Upper lobe of right lung (tissue), 1 donor: ENCODE measurements at regions not wholly inside any gene's neighbourhood (a gene's known extent, or its start where the extent isn't known, plus 50 kb on each side); places are given as distances from the start of the nearest gene placed in this dataset.

Experiments used
- ATAC-seq: fragments of 200-7000 bp; cut with Tn5 transposase; one replicate; pipeline ENCODE4 v1.9.1; 2020; ENCODE audit warnings: mild to moderate bottlenecking, moderate library complexity
- DNase-seq: peaks from one replicate; pipeline ENCODE4 v3.0.0-alpha.2; 2020
- H3K27ac ChIP-seq: fragments of 200-600 bp; one replicate; pipeline ENCODE4 v1.8.0; 2022
- H3K27me3 ChIP-seq: fragments of 200-600 bp; one replicate; pipeline ENCODE4 v1.8.0; 2022; ENCODE audit warnings: mild to moderate bottlenecking
- H3K36me3 ChIP-seq: fragments of 200-600 bp; one replicate; pipeline ENCODE4 v1.8.0; 2022
- H3K4me1 ChIP-seq: fragments of 200-600 bp; one replicate; pipeline ENCODE4 v1.8.0; 2022
- H3K4me3 ChIP-seq: fragments of 200-600 bp; one replicate; pipeline ENCODE4 v1.8.0; 2022; ENCODE audit warnings: mild to moderate bottlenecking
- H3K9me3 ChIP-seq: fragments of 200-600 bp; one replicate; pipeline ENCODE4 v1.8.0; 2022
- intact Hi-C: fragments of 100-400 bp; cut with DNase I; formaldehyde crosslinking; loops from one replicate; pipeline ENCODE4 v1.11.0; 2022
- TF ChIP-seq, protein P1 (sequence below): fragments of 200-600 bp; IDR thresholded peaks from one replicate; pipeline ENCODE4 v1.8.0; 2022; ENCODE audit warnings: antibody characterized with exemption
- donor health status: DM: no; HTN: yes; CAD: no; lungs with severe emphysema.

DNA sequence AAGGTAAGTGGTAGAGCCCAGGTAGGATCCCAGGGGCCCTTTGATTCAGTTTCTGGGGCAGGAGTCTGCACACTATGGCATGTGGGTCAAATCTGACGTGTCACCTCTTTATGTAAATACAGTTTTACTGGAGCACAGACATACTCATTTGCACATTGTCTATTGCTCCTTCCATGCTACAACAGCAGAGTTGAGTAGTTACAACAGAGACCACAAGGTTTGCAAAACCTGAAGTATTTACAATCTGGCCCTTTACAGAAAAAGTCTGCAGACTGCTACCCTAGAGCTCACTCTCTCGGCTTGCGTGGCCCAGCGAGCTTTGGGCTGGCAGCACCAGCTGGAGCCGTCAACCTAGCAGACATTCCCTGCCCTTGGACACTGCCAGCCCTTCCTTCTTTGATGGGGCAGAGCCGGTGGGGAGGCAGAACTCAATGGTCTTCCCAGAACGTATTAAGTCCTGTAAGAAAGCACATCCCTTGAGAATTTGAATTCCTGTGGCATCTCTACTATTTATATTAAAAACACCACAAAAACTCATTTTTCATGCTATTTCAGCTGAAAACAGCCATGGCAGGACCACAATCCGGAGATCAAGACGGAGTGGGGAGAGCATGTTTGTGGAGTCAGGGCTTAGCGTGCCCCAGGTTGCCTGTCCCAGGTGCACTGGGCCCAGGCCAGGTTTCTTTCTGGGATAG, 133.1 kb upstream of the NUDT7 start:
- no peak for DNase-seq
- Histone ChIP-seq H3K36me3 (no peaks in the 10 kb centered on the region), H3K4me1 (no peaks in the 10 kb centered on the region), H3K27me3 (no peaks in the 10 kb centered on the region), H3K4me3 (no peak overlapping the region), H3K27ac (no peak overlapping the region), H3K9me3 (no peaks in the 10 kb centered on the region)
- intact Hi-C loops: no loop called here
- TF ChIP-seq, protein P1, sequence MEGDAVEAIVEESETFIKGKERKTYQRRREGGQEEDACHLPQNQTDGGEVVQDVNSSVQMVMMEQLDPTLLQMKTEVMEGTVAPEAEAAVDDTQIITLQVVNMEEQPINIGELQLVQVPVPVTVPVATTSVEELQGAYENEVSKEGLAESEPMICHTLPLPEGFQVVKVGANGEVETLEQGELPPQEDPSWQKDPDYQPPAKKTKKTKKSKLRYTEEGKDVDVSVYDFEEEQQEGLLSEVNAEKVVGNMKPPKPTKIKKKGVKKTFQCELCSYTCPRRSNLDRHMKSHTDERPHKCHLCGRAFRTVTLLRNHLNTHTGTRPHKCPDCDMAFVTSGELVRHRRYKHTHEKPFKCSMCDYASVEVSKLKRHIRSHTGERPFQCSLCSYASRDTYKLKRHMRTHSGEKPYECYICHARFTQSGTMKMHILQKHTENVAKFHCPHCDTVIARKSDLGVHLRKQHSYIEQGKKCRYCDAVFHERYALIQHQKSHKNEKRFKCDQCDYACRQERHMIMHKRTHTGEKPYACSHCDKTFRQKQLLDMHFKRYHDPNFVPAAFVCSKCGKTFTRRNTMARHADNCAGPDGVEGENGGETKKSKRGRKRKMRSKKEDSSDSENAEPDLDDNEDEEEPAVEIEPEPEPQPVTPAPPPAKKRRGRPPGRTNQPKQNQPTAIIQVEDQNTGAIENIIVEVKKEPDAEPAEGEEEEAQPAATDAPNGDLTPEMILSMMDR: no peak
- peak; percentile 17 for ATAC-seq

DNA sequence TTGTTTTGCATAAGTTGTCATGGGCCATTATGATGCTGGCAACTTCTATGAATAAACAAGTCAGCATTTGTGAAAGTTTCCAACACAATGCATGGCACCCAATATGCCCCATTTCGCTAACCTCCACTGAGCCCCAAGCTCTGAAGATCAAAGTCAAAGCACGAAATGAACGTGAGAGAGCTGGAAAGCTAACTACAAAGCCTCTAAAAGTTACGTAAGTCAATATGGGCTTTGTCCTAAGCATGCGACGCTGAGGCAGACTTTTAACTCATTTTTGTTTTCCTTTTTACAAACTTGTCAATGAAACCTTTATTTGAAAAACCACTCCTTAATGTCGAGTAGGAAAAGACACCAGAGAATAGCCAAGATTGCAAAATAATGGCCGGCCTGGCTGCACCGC, 131.6 kb upstream of the NUDT7 start:
- Histone ChIP-seq H3K4me3 (no peak overlapping the region), H3K36me3 (no peaks in the 10 kb centered on the region), H3K27me3 (no peaks in the 10 kb centered on the region), H3K9me3 (no peaks in the 10 kb centered on the region), H3K27ac (no peak overlapping the region), H3K4me1 (peaks cover 2% of the 10 kb centered on the region)
- ATAC-seq: no peak
- intact Hi-C loops: no loop called here
- no peak for DNase-seq
- TF ChIP-seq, protein P1: no peak

DNA sequence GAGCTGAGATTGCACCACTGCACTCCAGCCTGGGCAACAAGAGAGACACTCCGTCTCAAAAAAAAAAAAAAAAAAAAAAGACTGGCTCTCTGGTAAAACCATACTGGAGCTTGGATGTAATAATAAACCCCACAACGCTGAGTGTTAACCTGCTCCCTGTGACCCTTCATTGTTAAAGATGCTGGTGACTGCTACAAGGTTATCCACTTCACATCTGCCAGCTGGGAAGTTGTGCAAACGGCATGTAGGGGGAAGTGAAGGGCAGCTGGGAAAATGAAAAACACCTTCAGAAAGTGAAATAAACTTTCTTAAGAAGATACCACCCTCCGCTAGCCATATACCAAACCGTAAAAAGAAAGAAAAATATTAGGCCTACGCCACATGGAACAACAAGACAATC, 131.0 kb upstream of the NUDT7 start:
- TF ChIP-seq, protein P1: no peak
- DNase-seq: no peak
- Histone ChIP-seq H3K27me3 (no peaks in the 10 kb centered on the region), H3K9me3 (no peaks in the 10 kb centered on the region), H3K4me1 (peaks cover 8% of the 10 kb centered on the region), H3K36me3 (no peaks in the 10 kb centered on the region), H3K4me3 (no peak overlapping the region), H3K27ac (no peak overlapping the region)
- intact Hi-C loops: no loop called here
- ATAC-seq: no peak

DNA sequence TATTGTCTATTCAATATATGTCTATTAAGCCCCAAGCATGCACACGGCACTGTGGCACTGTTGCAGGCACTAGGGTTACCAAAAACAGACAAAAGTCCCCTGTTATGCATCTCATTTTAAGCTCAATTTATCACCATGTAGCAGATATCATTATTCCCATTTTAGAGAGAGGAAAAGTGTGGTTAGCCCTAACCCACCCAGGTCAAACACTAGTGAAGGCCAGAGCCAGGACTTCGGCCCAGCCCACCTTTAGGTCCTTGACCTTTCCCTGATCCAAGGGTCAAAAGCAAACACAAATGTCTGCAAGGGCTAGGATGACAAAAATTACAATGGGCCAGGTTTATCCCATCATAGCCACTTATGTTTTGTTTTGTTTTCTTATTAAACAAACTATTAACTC, 130.3 kb upstream of the NUDT7 start:
- no peak for ATAC-seq
- TF ChIP-seq, protein P1: no peak
- no peaks in the 10 kb centered on the region for H3K27me3 ChIP-seq

DNA sequence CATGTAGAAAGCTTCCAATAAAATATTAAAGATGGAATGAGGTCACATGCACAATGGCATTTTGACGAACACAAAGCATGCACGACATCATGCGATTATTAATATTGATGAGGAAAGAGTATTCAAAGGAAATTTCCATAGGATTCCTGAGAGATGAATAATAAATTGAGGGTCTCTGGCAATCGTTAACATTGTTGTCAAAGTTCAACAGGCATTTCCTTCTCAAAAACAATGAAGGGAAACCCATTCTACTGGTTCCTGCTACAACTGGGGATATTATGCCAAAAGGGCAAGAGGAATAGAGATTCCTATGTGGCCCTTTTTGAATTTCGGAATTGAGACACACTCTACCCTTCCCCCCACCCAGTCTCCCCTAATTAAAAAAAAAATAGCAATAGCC, 128.3 kb upstream of the NUDT7 start:
- no peaks in the 10 kb centered on the region for H3K36me3 ChIP-seq
- no peaks in the 10 kb centered on the region for H3K9me3 ChIP-seq
- no peak overlapping the region for H3K27ac ChIP-seq
- intact Hi-C loops: no loop called here
- no peak overlapping the region for H3K4me3 ChIP-seq
- TF ChIP-seq, protein P1: no peak
- no peaks in the 10 kb centered on the region for H3K27me3 ChIP-seq
- DNase-seq (no peak), ATAC-seq (no peak)
- H3K4me1 ChIP-seq: peaks cover 8% of the 10 kb centered on the region

More for the DNA sequence above, 130.3 kb upstream of the NUDT7 start:
- intact Hi-C loops: no loop called here
- DNase-seq: no peak
- no peak overlapping the region for H3K4me3 ChIP-seq
- no peaks in the 10 kb centered on the region for H3K36me3 ChIP-seq
- H3K4me1 ChIP-seq: peaks cover 8% of the 10 kb centered on the region
- no peak overlapping the region for H3K27ac ChIP-seq
- no peaks in the 10 kb centered on the region for H3K9me3 ChIP-seq
